HG03520 (cell line): ENCODE measurements at regions not wholly inside any gene's neighbourhood (a gene's known extent, or its start where the extent isn't known, plus 50 kb on each side); places are given as distances from the start of the nearest gene placed in this dataset.
"Not testable (repeated sequence)": the region's sequence is repeated elsewhere in the genome, so short reads cannot be mapped to it uniquely, and the experiment has no call there.

ENCODE experiments used
- ATAC-seq: cut with Tn5 transposase; IDR thresholded peaks from one replicate; pipeline ENCODE4 v1.9.1; 2021; ENCODE audit warnings: mild to moderate bottlenecking, moderate library complexity; ENCODE audit not compliant: unreplicated experiment

DNA sequence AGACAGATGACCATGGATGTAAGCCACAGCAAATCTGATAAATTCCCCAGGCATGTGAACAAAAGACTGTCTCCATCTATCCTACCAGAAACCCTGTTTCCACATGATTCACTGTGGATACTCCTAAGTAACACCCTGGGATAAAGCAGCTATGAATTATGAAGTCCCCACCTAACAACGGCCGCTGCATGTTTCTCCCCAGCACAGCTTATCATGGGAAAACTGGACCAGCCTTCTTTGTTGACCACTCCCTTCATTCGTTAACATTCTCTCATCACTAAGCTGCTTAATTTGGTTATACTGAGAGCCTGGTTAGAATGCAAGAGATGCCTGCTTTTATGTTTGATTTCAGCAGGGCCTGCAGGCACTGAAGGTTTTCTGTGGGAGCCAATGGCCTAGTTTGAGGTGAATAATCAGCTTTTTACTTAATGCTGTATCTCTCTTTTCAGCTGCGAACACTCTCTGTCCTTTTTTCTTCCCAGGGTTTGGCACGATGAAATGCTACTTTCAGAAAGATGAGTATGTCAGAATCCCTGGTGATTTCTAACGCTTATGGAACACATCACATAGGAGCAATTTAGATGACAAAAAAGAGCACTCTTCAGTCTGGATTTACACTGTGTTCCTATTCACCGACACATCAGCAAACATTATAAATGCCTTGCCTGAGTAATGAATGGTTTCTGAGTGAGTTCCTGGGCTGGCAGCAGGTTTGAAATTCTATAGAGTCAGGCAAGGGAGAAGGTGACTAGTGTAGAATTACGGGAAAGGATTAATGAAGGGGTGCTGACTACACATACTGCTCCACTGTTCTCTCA, 318.4 kb upstream of the ZNF608 start:
- ATAC-seq, result no peak

DNA sequence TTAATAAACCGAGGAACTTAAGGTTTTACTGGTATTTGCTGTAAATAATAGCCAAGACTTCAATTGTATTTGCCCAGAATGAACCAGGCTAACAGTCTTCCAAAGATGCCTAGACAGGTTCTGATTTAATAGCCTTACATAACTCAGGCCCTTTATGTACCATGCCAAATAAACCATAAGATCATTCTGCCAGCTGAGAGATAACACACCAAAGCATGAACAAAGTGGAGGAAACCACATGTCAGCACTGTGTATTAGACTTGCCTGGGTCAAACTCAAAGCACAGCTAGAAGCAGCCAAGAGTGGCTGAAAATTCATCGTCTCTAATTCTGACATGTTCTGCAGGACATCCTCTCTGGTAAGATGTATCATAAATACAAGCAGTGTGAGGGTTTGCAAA, 319.3 kb upstream of the ZNF608 start:
- no peak for ATAC-seq

DNA sequence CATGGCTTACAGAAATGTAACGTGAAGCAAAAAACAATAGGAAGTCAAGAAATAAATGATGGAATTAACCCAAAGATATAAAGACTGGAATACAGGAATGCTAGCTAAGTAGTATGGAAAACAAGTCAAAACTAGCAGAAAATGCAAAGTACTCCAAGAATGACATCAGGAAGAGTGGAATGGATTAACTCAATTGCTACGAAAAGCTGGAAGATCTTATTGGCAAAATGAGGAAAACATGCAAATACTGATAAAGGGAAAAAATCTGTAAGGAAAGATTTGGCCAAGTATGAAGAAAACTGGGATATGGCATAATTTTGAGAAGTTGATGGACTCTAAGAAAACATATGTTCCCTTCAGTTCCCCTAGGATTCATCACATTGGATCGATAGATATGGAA, 324.5 kb upstream of the ZNF608 start:
- no peak for ATAC-seq

DNA sequence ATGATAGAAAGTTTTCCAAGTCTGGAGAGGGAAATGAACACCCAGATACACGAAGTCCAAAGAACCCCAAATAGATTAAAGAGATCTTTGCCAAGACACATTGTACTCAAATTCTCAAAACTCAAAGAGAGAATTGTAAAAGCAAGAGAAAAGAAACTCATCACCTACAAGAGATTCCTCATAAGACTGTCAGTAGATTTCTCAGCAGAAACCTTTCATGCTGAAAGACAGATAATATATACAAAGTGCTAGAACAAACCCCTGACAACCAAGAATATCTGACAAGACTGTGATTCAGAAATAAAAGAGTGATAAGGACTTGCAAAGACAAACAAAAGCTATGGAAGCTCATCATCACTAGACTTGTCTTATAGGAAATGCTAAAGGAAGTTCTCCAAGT, 326.7 kb upstream of the ZNF608 start:
- ATAC-seq, result no peak

GRCh38 chr5:125075567-125075966, 329.1 kb upstream of the ZNF608 start:
- no peak for ATAC-seq

GRCh38 chr5:125079028-125079427, 332.6 kb upstream of the ZNF608 start:
- ATAC-seq, result not testable (repeated sequence)

GRCh38 chr5:125081101-125081500, 334.7 kb upstream of the ZNF608 start:
- ATAC-seq, result no peak

GRCh38 chr5:125083981-125084380, 337.5 kb upstream of the ZNF608 start:
- no peak for ATAC-seq

GRCh38 chr5:125085797-125086505, 339.5 kb upstream of the ZNF608 start:
- no peak for ATAC-seq

DNA sequence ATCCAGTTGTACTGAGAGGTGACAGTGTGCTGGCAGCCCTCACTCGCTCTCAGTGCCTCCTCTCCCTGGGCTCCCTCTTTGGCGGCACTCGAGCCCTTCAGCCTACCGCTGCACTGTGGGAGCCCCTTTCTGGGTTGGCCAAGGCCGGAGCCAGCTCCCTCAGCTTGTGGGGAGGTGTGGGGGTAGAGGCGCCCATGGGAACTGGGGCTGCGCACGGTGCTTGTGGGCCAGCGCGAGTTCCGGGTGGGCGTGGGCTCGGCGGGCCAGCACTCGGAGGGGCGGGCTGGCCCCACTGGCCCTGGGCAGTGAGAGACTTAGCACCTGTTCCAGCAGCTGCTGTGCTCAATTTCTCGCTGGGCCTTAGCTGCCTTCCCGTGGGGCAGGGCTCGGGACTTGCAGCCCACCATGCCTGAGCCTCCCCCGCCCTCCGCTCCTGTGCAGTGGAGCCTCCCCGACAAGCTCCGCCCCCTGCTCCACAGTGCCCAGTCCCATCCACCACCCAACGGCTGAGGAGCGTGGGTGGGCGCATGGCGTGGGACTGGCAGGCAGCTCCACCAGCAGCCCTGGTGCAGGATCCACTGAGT, 342.2 kb upstream of the ZNF608 start:
- no peak for ATAC-seq

GRCh38 chr5:125092138-125092537, 345.7 kb upstream of the ZNF608 start:
- not testable (repeated sequence) for ATAC-seq

DNA sequence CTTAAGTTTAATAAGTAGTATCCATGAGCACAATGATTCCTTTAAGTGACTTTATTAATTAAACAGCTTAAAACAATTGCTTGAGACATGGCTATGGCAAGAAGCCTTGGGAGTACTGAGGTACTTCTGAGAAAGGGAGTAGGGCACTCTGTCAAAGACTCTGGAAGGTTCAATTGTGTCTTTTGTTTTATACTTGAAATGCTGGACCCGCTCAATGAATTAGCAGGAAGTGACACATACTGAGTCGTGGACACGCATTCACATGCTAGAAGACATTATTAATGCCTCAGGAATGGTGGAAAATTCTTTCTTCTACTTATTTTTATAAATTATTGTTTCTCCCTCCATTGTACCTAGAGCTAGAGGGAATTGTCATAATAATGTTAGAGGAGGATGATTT, 347.3 kb upstream of the ZNF608 start:
- ATAC-seq, result no peak

GRCh38 chr5:125100342-125100741, 353.9 kb upstream of the ZNF608 start:
- ATAC-seq, result no peak

DNA sequence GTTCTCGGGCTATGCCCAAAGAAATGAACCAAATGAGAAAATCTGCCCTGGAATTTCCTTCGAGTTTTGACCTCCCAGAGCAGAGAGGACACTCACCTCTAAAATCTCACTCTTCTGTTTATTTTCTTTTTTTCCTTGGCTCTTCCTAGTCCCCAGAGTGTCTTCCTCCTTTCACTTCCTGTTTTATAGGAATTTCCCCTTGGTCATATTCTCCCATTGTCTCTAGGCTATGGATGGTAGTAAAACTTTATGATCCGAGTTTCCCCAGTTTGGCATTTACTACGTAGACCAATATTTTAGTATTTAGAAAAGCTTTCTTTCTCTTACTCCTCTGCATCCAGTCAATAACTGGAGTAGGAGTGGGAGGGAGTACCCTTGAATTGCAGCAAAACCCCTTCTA, 354.5 kb upstream of the ZNF608 start:
- ATAC-seq, result no peak

DNA sequence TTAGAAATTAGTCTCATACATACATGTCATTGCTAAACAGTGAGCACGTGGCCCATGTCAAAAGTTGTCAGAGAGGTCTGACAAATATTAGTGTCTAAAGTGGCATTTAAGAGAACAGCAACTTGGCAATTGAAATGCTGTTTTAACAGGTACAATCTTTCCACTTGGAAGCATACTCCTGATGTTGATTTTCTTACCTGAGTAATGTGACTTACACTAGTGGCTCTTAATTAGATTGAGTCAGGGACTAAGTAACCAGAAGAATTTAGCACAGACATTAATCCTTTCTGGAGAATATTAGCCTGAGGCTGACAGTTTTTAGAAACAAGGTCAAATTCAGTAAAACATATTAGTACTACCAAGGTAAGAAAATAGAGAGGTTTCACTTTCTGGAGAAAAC, 357.0 kb upstream of the ZNF608 start:
- ATAC-seq, result no peak

GRCh38 chr5:125106271-125106670, 359.8 kb upstream of the ZNF608 start:
- no peak for ATAC-seq

DNA sequence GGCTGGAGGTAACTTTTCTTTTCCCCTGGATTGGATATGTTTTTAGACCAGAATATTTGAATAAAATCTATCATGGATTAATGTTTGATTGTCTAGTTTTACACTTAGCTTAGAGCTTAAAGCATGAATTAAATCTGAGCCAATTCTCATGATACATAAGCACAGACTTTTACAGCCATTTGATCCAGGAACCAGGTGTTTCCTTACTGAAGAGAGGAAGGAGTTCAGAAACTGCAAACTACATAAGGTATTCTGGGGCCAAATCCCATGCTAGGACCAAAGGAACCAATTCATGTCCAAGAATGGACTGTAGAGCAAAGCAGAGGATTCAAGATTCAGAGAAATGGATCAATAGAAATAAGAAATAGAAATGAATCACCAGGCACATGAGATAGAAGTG, 360.4 kb upstream of the ZNF608 start:
- no peak for ATAC-seq

DNA sequence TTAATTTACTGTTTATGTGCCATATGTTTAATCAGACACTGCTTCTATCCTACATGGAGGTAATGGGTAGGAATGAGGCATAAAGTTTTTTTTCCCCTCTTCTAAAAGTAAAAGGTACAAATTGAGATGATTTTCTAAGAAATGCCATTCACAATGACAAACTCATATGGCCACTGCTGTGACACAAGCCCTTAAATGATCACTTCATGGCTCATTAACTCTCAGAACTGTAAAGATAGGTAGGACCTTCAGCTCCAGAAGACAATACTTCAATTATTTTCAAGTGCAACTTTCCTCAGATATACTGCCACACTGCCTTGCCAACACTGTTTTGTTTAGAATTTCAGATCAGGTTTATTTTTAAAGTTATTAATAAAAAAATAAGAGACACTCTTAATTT, 362.9 kb upstream of the ZNF608 start:
- ATAC-seq, result no peak

DNA sequence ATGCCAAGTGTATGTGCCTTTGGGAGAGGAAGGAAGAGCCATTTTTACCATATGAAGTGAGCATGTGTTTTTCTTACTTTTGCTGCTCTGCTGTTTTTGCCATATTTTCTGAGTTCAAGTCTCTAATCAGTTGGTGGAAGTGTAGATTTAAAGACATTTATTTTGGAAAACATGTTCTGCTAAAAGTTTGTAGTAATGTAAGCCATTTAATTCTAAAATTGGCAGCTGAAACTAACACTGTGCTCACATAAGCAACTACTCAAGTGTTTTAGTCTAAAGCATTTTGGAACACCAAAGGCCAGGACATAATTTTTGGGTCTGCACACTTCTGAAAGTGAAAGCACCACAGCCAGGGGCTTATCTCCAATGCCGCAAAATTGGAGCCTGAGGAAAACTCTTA, 363.4 kb upstream of the ZNF608 start:
- ATAC-seq, result no peak

DNA sequence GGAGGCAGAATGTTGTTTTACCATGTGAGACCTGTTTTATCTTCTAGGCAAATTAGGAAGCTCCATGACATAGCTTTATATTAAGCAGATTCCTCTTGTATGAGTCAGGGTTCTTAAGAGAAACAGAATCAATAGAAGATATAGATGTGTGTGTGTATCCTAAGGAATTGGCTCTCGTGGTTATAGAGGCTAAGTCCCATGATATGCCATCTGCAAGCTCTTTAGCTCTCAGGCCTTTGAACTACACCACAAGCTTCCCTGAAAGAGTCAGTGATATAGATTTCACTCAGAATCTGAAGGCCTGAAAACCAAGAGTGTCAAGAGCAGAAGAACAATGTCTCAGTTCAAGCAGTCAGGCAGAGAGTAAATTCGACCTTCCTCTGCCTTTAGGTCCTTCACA, 365.8 kb upstream of the ZNF608 start:
- ATAC-seq, result no peak

- ATAC-seq, result no peak
These were observed 366.9 kb upstream of the ZNF608 start for GRCh38 chr5:125113328-125113727.

DNA sequence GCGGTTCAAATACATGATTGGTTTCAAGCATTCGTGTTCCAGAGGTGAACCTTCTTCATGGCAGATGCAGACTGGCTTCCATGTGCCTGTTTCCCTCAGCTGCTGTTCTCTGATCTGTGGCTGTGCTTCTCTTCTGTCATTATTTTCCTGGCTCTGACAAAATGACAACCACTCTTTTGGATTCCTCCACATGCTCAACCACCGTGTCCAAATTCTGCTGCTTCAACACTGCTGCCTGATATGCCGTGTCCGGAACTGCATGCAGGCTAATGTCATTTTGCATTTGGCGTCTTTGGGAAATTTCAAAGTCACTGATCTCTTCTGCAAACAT, 368.7 kb upstream of the ZNF608 start:
- no peak for ATAC-seq
